ENCODE measurements at regions not wholly inside any gene's neighbourhood (a gene's known extent, or its start where the extent isn't known, plus 50 kb on each side); places are given as distances from the start of the nearest gene placed in this dataset.
"Not testable (repeated sequence)": the region's sequence is repeated elsewhere in the genome, so short reads cannot be mapped to it uniquely, and the experiment has no call there.

- no peaks in the 10 kb centered on the region for H3K36me3 ChIP-seq
- no peaks in the 10 kb centered on the region for H3K9me3 ChIP-seq
- no peaks in the 10 kb centered on the region for H3K27me3 ChIP-seq
- H3K4me3 ChIP-seq = no peak overlapping the region
- no peaks in the 10 kb centered on the region for H3K4me1 ChIP-seq
- TF ChIP-seq POLR2A (IDR thresholded peaks at IDR 0.05; ENCODE audit: low read depth) (no peak), EP300 (IDR thresholded peaks at IDR 0.05) (no peak), CTCF (IDR thresholded peaks at IDR 0.05) (no peak), POLR2AphosphoS5 (IDR thresholded peaks at IDR 0.05) (no peak)
- intact Hi-C loops (cut with DNase I) = no loop called here
- WGBS = 48% methylated on average over 10 of the region's 10 CpGs
- DNase-seq (ENCODE audit: extremely low spot score) = no peak
- H3K27ac ChIP-seq (replicated peaks in 1 of 4) = no peak overlapping the region
These were observed 380.8 kb upstream of the NDN start for GRCh38 chr15:24067733-24068501.

GRCh38 chr15:24075420-24076089 is 388.4 kb upstream of the NDN start:
- Histone ChIP-seq H3K27me3 (no peaks in the 10 kb centered on the region), H3K36me3 (no peaks in the 10 kb centered on the region), H3K9me3 (peaks cover 0 to 17% (median 12%) of the 10 kb centered on the region in 4 donors), H3K4me1 (no peaks in the 10 kb centered on the region), H3K27ac (replicated peaks in 1 of 4) (no peak overlapping the region), H3K4me3 (no peak overlapping the region)
- 53% methylated on average over 2 of the region's 2 CpGs for WGBS
- DNase-seq (ENCODE audit: extremely low spot score) = no peak
- no peak for TF ChIP-seq POLR2AphosphoS5 (IDR thresholded peaks at IDR 0.05)
- no peak for TF ChIP-seq EP300 (IDR thresholded peaks at IDR 0.05)
- TF ChIP-seq CTCF (IDR thresholded peaks at IDR 0.05) = no peak
- TF ChIP-seq POLR2A (IDR thresholded peaks at IDR 0.05; ENCODE audit: low read depth) = no peak
- intact Hi-C loops (cut with DNase I) = no loop called here

- no peak overlapping the region for H3K4me3 ChIP-seq
- 74% methylated on average over 1 of the region's 1 CpG for WGBS
- no peaks in the 10 kb centered on the region for H3K36me3 ChIP-seq
- intact Hi-C loops (cut with DNase I) = no loop called here
- H3K27me3 ChIP-seq = no peaks in the 10 kb centered on the region
- no peaks in the 10 kb centered on the region for H3K4me1 ChIP-seq
- DNase-seq (ENCODE audit: extremely low spot score) = no peak
- peaks cover 0 to 17% (median 12%) of the 10 kb centered on the region in 4 donors for H3K9me3 ChIP-seq
- no peak overlapping the region for H3K27ac ChIP-seq (replicated peaks in 1 of 4)
- TF ChIP-seq CTCF (IDR thresholded peaks at IDR 0.05) (no peak), POLR2A (IDR thresholded peaks at IDR 0.05; ENCODE audit: low read depth) (no peak), EP300 (IDR thresholded peaks at IDR 0.05) (no peak), POLR2AphosphoS5 (IDR thresholded peaks at IDR 0.05) (no peak)
These were observed 389.1 kb upstream of the NDN start for GRCh38 chr15:24076090-24076784.

- no peaks in the 10 kb centered on the region for H3K4me1 ChIP-seq
- WGBS = 83% methylated on average over 18 of the region's 29 CpGs
- H3K9me3 ChIP-seq = peaks cover 0 to 15% (median 11%) of the 10 kb centered on the region in 4 donors
- no peak overlapping the region for H3K4me3 ChIP-seq
- intact Hi-C loops (cut with DNase I) = no loop called here
- DNase-seq (ENCODE audit: extremely low spot score) = no peak
- H3K27me3 ChIP-seq = no peaks in the 10 kb centered on the region
- H3K27ac ChIP-seq (replicated peaks in 1 of 4) = no peak overlapping the region
- H3K36me3 ChIP-seq = no peaks in the 10 kb centered on the region
- TF ChIP-seq CTCF (IDR thresholded peaks at IDR 0.05) = no peak
These were observed 391.4 kb upstream of the NDN start for GRCh38 chr15:24078310-24079029.

GRCh38 chr15:24088941-24089340 is 401.8 kb upstream of the NDN start:
- H3K27me3 ChIP-seq; H3K36me3 ChIP-seq; DNase-seq (ENCODE audit: extremely low spot score); H3K4me1 ChIP-seq; H3K9me3 ChIP-seq; H3K27ac ChIP-seq (replicated peaks in 1 of 4); intact Hi-C loops (cut with DNase I); H3K4me3 ChIP-seq: not testable (repeated sequence)
- 59% methylated on average over 1 of the region's 1 CpG for WGBS

- H3K4me3 ChIP-seq; DNase-seq (ENCODE audit: extremely low spot score); H3K9me3 ChIP-seq; intact Hi-C loops (cut with DNase I); H3K27me3 ChIP-seq; H3K4me1 ChIP-seq; H3K27ac ChIP-seq (replicated peaks in 1 of 4); H3K36me3 ChIP-seq: not testable (repeated sequence)
- 29% methylated on average over 21 of the region's 30 CpGs for WGBS
These were observed 414.4 kb upstream of the NDN start for GRCh38 chr15:24101503-24101902.

GRCh38 chr15:24107524-24107923 is 420.4 kb upstream of the NDN start:
- intact Hi-C loops (cut with DNase I) = not testable (repeated sequence)
- 79% methylated on average over 6 of the region's 6 CpGs for WGBS

More at GRCh38 chr15:24107524-24107923, 420.4 kb upstream of the NDN start:
- not testable (repeated sequence) for H3K36me3 ChIP-seq; H3K4me3 ChIP-seq; H3K4me1 ChIP-seq; DNase-seq (ENCODE audit: extremely low spot score); H3K9me3 ChIP-seq; H3K27me3 ChIP-seq; H3K27ac ChIP-seq (replicated peaks in 1 of 4)

Measured in esophagus muscularis mucosa (tissue), 4 donors.